Right cardiac atrium (tissue), 5 donors: ENCODE measurements at regions not wholly inside any gene's neighbourhood (a gene's known extent, or its start where the extent isn't known, plus 50 kb on each side); places are given as distances from the start of the nearest gene placed in this dataset.

Experiments used
- ATAC-seq, 2 donors: fragments of 200-7000 bp; cut with Tn5 transposase; one replicate each; pipeline versions ENCODE4 v1.8.0 to v1.9.1; 2020; ENCODE audit warnings: moderate library complexity in 2 of 2, mild to moderate bottlenecking in 1 of 2
- DNase-seq, 3 donors: peaks; one replicate each; pipeline ENCODE4 v3.0.0-alpha.2; 2020
- H3K27ac ChIP-seq: one replicate; pipeline ENCODE4 v1.5.1; 2013; ENCODE audit warnings: mild to moderate bottlenecking, low read length, control low read depth, moderate library complexity
- H3K27me3 ChIP-seq: one replicate; pipeline ENCODE4 v1.6.1; 2013; ENCODE audit not compliant: control insufficient read depth, insufficient read depth
- H3K4me1 ChIP-seq: one replicate; pipeline ENCODE4 v1.6.1; 2013; ENCODE audit warnings: low read length; ENCODE audit not compliant: control insufficient read depth, insufficient read depth
- H3K4me3 ChIP-seq: one replicate; pipeline ENCODE4 v1.5.1; 2013; ENCODE audit warnings: low read length, control low read depth
- H3K9me3 ChIP-seq: one replicate; pipeline ENCODE4 v1.6.1; 2013; ENCODE audit warnings: low read length; ENCODE audit not compliant: control insufficient read depth
- WGBS: extraction: QIAGEN DNeasy Blood & Tissue Kit; methylation state at CpG from one replicate; pipeline ENCODE4 v1.1.7; 2013; 5-methylcytosine and 5-hydroxymethylcytosine counted together
- intact Hi-C, 4 donors: fragments of 100-400 bp; cut with DNase I; formaldehyde crosslinking; loops; one replicate each; pipeline versions ENCODE4 v1.11.0 to v1.14.0; 2022 to 2023
- donor health status: healthy with polysubstance abuse.
- donor health status: DM: no; HTN: yes; CAD: no.
- donor health status: DM: no; HTN: no; CAD: no.
- donor health status: DM: no; HTN: yes; CAD: no; lungs with severe emphysema.
- donor health status: DM: yes; HTN: yes; CAD: no.

GRCh38 chr4:155552180-155552579 lies 114.5 kb upstream of the GUCY1A1 start:
- Histone ChIP-seq H3K27me3 (no peaks in the 10 kb centered on the region), H3K4me3 (no peak overlapping the region), H3K27ac (no peak overlapping the region), H3K4me1 (no peaks in the 10 kb centered on the region), H3K9me3 (no peaks in the 10 kb centered on the region)
- DNase-seq (no peak), ATAC-seq (no peak)
- WGBS: 90% methylated on average over 3 of the region's 3 CpGs
- intact Hi-C loops: no loop called here

DNA sequence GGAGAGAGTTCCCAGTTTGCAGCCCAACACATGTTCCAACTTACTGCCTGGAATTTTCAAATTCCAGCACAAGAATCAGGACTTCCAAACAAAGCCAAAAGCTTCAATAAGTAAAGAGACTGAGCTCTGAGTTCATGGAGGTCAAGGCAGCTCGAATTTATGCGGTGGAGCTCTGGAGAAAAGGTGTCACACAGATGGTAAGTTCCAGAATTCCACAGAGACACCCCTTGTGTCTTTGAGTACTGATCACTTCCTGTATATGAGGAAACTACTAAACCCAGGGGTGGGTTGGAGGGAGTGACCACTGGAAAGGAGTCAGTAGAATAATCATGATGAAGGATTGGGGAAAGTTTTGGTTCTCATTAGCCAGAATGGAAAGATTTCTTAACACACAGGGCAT lies 118.5 kb upstream of the GUCY1A1 start:
- DNase-seq: no peak
- no peak overlapping the region for H3K27ac ChIP-seq
- H3K9me3 ChIP-seq: no peaks in the 10 kb centered on the region
- WGBS: 57% methylated on average over 2 of the region's 2 CpGs
- no peak overlapping the region for H3K4me3 ChIP-seq
- intact Hi-C loops: no loop called here
- no peaks in the 10 kb centered on the region for H3K27me3 ChIP-seq
- ATAC-seq: no peak
- H3K4me1 ChIP-seq: no peaks in the 10 kb centered on the region

- H3K9me3 ChIP-seq: no peaks in the 10 kb centered on the region
- 96% methylated on average over 3 of the region's 3 CpGs for WGBS
- no peak overlapping the region for H3K27ac ChIP-seq
- intact Hi-C loops: no loop called here
- DNase-seq (no peak), ATAC-seq (no peak)
- no peak overlapping the region for H3K4me3 ChIP-seq
- H3K27me3 ChIP-seq: no peaks in the 10 kb centered on the region
- H3K4me1 ChIP-seq: no peaks in the 10 kb centered on the region
These were observed 120.2 kb upstream of the GUCY1A1 start for GRCh38 chr4:155546451-155546850.

- Histone ChIP-seq H3K4me3 (no peak overlapping the region), H3K4me1 (no peaks in the 10 kb centered on the region), H3K27ac (no peak overlapping the region), H3K27me3 (no peaks in the 10 kb centered on the region), H3K9me3 (no peaks in the 10 kb centered on the region)
- intact Hi-C loops: no loop called here
- ATAC-seq: no peak
- WGBS: 45% methylated on average over 2 of the region's 2 CpGs
- no peak for DNase-seq
These were observed 121.2 kb upstream of the GUCY1A1 start for GRCh38 chr4:155545456-155545855.

GRCh38 chr4:155544547-155544946 lies 122.1 kb upstream of the GUCY1A1 start:
- peak; percentile 59 to 72 for ATAC-seq
- H3K4me3 ChIP-seq: no peak overlapping the region
- DNase-seq: peak in 2 of 3 donors; percentile 18 to 53
- no peaks in the 10 kb centered on the region for H3K9me3 ChIP-seq
- intact Hi-C loops: no loop called here
- H3K27me3 ChIP-seq: no peaks in the 10 kb centered on the region
- H3K4me1 ChIP-seq: no peaks in the 10 kb centered on the region
- no peak overlapping the region for H3K27ac ChIP-seq
- 75% methylated on average over 6 of the region's 6 CpGs for WGBS

- no peak overlapping the region for H3K4me3 ChIP-seq
- no peak overlapping the region for H3K27ac ChIP-seq
- H3K27me3 ChIP-seq: no peaks in the 10 kb centered on the region
- intact Hi-C loops: no loop called here
- ATAC-seq (peak in 1 of 2 donors; percentile 79), DNase-seq (no peak)
- 73% methylated on average over 3 of the region's 3 CpGs for WGBS
- no peaks in the 10 kb centered on the region for H3K4me1 ChIP-seq
- no peaks in the 10 kb centered on the region for H3K9me3 ChIP-seq
These were observed 123.4 kb upstream of the GUCY1A1 start for GRCh38 chr4:155543126-155543765.

- no peak overlapping the region for H3K4me3 ChIP-seq
- WGBS: 94% methylated on average over 3 of the region's 3 CpGs
- intact Hi-C loops: no loop called here
- no peaks in the 10 kb centered on the region for H3K4me1 ChIP-seq
- no peaks in the 10 kb centered on the region for H3K9me3 ChIP-seq
- no peaks in the 10 kb centered on the region for H3K27me3 ChIP-seq
- no peak overlapping the region for H3K27ac ChIP-seq
- ATAC-seq (no peak), DNase-seq (no peak)
These were observed 124.2 kb upstream of the GUCY1A1 start for GRCh38 chr4:155542415-155542814.

- ATAC-seq (no peak), DNase-seq (no peak)
- Histone ChIP-seq H3K9me3 (no peaks in the 10 kb centered on the region), H3K4me1 (no peaks in the 10 kb centered on the region), H3K27ac (no peak overlapping the region), H3K4me3 (no peak overlapping the region), H3K27me3 (no peaks in the 10 kb centered on the region)
- WGBS: 93% methylated on average over 3 of the region's 3 CpGs
- intact Hi-C loops: no loop called here
These were observed 124.9 kb upstream of the GUCY1A1 start for GRCh38 chr4:155541716-155542115.

DNA sequence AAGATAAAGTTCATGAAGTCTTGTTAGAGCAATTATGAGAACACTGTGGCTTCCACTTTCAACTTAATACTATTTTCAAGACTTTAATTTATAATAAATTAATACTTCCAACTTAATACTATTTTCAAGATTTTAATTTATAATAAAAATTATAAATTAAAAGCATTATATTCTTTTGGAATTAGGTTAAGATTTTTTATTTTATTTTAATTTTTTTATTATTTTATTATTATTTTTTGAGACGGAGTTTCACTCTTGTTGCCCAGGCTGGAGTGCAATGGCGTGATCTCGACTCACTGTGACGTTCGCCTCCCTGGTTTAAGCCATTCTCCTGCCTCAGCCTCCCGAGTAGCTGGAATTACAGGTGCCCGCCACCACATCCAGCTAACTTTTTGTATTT lies 126.0 kb upstream of the GUCY1A1 start:
- Histone ChIP-seq H3K4me3 (no peak overlapping the region), H3K27ac (no peak overlapping the region), H3K4me1 (no peaks in the 10 kb centered on the region), H3K9me3 (no peaks in the 10 kb centered on the region), H3K27me3 (no peaks in the 10 kb centered on the region)
- WGBS: 97% methylated on average over 7 of the region's 7 CpGs
- ATAC-seq (no peak), DNase-seq (no peak)
- intact Hi-C loops: no loop called here

DNA sequence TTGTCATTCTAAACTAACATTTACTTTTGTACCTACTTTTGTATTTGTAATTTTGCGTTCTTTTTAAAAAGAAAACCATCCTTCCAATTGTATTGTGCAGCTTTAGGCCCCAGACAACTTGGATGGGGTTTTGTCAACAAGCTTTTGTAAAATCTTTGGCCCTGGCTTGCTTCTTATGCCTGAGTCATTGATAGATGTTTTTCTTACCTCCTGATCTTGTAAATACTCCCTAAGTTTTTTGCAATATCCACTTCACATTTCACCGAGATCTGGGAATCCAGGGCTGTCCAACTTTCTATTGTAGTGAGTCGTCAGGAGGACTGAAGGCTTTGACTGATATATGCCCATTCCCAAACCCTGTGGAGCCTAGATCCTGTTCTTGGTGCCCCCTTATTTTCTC lies 126.9 kb upstream of the GUCY1A1 start:
- 95% methylated on average over 3 of the region's 3 CpGs for WGBS
- no peak for DNase-seq
- H3K4me1 ChIP-seq: no peaks in the 10 kb centered on the region
- intact Hi-C loops: no loop called here
- H3K27me3 ChIP-seq: no peaks in the 10 kb centered on the region
- H3K4me3 ChIP-seq: no peak overlapping the region
- no peaks in the 10 kb centered on the region for H3K9me3 ChIP-seq
- H3K27ac ChIP-seq: no peak overlapping the region
- ATAC-seq: no peak

GRCh38 chr4:155535802-155536454 lies 130.7 kb upstream of the GUCY1A1 start:
- no peaks in the 10 kb centered on the region for H3K4me1 ChIP-seq
- H3K4me3 ChIP-seq: no peak overlapping the region
- H3K9me3 ChIP-seq: no peaks in the 10 kb centered on the region
- peak; percentile 32 to 54 for ATAC-seq
- no peaks in the 10 kb centered on the region for H3K27me3 ChIP-seq
- no peak for DNase-seq
- 60% methylated on average over 2 of the region's 2 CpGs for WGBS
- intact Hi-C loops: no loop called here
- H3K27ac ChIP-seq: no peak overlapping the region
